OCI-LY1 (cell line): ENCODE measurements at regions not wholly inside any gene's neighbourhood (a gene's known extent, or its start where the extent isn't known, plus 50 kb on each side); places are given as distances from the start of the nearest gene placed in this dataset.
"Not testable (repeated sequence)": the region's sequence is repeated elsewhere in the genome, so short reads cannot be mapped to it uniquely, and the experiment has no call there.

Experiments
- H2AFZ ChIP-seq: fragments of 200-600 bp; sonication (generic), shearing (Covaris generic); 2 replicates; pipeline ENCODE4 v1.6.0; 2014; ENCODE audit warnings: antibody characterized with exemption, mild to moderate bottlenecking, low read length
- H3F3A ChIP-seq: fragments of 200-600 bp; sonication (generic), shearing (Covaris generic); 2 replicates; pipeline ENCODE4 v1.6.0; 2014; ENCODE audit warnings: mild to moderate bottlenecking, antibody characterized with exemption, low read length, moderate library complexity; ENCODE audit not compliant: insufficient read depth
- H3K27ac ChIP-seq: fragments of 200-600 bp; sonication (generic); 2 replicates; pipeline ENCODE4 v1.5.1; 2014; ENCODE audit warnings: low read length, mixed run types, mild to moderate bottlenecking, low read depth; ENCODE audit not compliant: poor library complexity, severe bottlenecking
- H3K27me3 ChIP-seq: fragments of 200-600 bp; sonication (generic); 2 replicates; pipeline ENCODE4 v1.6.0; 2014; ENCODE audit warnings: antibody characterized with exemption, mild to moderate bottlenecking, low read length, moderate library complexity; ENCODE audit not compliant: insufficient read depth
- H3K36me3 ChIP-seq: fragments of 200-600 bp; sonication (generic); 2 replicates; pipeline ENCODE4 v1.6.1; 2014; ENCODE audit warnings: mild to moderate bottlenecking, antibody characterized with exemption, low read length, moderate library complexity, mixed read lengths; ENCODE audit not compliant: insufficient read depth
- H3K4me1 ChIP-seq: fragments of 200-600 bp; sonication (generic); 2 replicates; pipeline ENCODE4 v1.5.1; 2014; ENCODE audit warnings: mild to moderate bottlenecking, low read length, moderate library complexity; ENCODE audit not compliant: insufficient read depth, severe bottlenecking
- H3K4me2 ChIP-seq: fragments of 200-600 bp; sonication (generic), shearing (Covaris generic); 2 replicates; pipeline ENCODE4 v1.6.1; 2014; ENCODE audit warnings: low read length
- H3K4me3 ChIP-seq: fragments of 200-600 bp; sonication (generic); 2 replicates; pipeline ENCODE4 v1.5.1; 2014; ENCODE audit warnings: low read length, low read depth, mild to moderate bottlenecking, mixed read lengths; ENCODE audit not compliant: poor library complexity, severe bottlenecking
- H3K79me2 ChIP-seq: fragments of 200-600 bp; shearing (Covaris generic); 2 replicates; pipeline ENCODE4 v1.6.1; 2016; ENCODE audit warnings: mixed run types, low read length, mixed read lengths; ENCODE audit not compliant: insufficient read depth
- H3K9ac ChIP-seq: fragments of 200-600 bp; sonication (generic), shearing (Covaris generic); 2 replicates; pipeline ENCODE4 v1.6.1; 2014; ENCODE audit warnings: mild to moderate bottlenecking, low read length, mixed read lengths
- H3K9me2 ChIP-seq: fragments of 200-600 bp; sonication (generic), shearing (Covaris generic); 2 replicates; pipeline ENCODE4 v1.6.1; 2014; ENCODE audit warnings: low read depth, mild to moderate bottlenecking, low read length, mixed read lengths
- H3K9me3 ChIP-seq: fragments of 200-600 bp; shearing (Covaris generic); 2 replicates; pipeline ENCODE4 v1.6.1; 2014; ENCODE audit warnings: low read length, mixed read lengths
- H4K20me1 ChIP-seq: fragments of 200-600 bp; sonication (generic), shearing (Covaris generic); 2 replicates; pipeline ENCODE4 v1.6.0; 2016; ENCODE audit warnings: mild to moderate bottlenecking, low read length; ENCODE audit not compliant: insufficient read depth
- EZH2 ChIP-seq: fragments of 200-600 bp; sonication (generic), shearing (Covaris generic); IDR thresholded peaks from 2 replicates; pipeline ENCODE4 v1.8.0; 2017; ENCODE audit warnings: borderline replicate concordance, mixed run types, mild to moderate bottlenecking, antibody characterized with exemption, low read length, moderate library complexity, mixed read lengths
- TF ChIP-seq, protein P1 (sequence below): fragments of 200-600 bp; sonication (generic), shearing (Covaris generic); IDR thresholded peaks from 2 replicates; pipeline ENCODE4 v1.5.1; 2017; ENCODE audit warnings: mild to moderate bottlenecking, antibody characterized with exemption, low read length, moderate library complexity, mixed read lengths

DNA sequence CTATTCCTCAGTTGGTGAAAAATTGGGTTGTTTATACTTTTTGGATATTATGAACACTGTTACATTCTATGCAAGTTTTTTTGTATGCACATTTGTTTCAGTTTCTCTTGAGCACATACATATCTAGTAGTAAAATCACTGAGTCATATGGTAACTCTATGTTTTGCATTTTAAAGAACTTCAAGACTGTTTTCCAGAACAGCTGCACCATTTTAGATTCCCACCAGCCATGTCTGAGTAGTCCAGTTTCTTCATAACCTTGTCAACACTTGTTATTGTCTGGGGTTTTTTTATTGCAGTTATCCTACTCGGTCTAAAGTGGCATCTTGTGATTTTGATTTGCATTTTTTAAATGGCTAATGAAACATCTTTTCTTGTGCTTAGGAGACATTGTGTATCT lies 100.3 kb upstream of the OTOS start:
- Histone ChIP-seq H3K4me2 (no peak overlapping the region), H2AFZ (no peak overlapping the region), H3K27me3 (no peaks in the 10 kb centered on the region; the same call in 1 of the 2 replicates), H3K36me3 (no peaks in the 10 kb centered on the region), H4K20me1 (no peaks in the 10 kb centered on the region), H3K4me3 (no peak overlapping the region), H3K79me2 (no peaks in the 10 kb centered on the region), H3K9ac (no peak overlapping the region), H3K27ac (no peak overlapping the region), H3K9me3 (no peaks in the 10 kb centered on the region), H3F3A (no peaks in the 10 kb centered on the region), H3K4me1 (no peaks in the 10 kb centered on the region), H3K9me2 (no peaks in the 10 kb centered on the region)
- TF ChIP-seq, protein P1, sequence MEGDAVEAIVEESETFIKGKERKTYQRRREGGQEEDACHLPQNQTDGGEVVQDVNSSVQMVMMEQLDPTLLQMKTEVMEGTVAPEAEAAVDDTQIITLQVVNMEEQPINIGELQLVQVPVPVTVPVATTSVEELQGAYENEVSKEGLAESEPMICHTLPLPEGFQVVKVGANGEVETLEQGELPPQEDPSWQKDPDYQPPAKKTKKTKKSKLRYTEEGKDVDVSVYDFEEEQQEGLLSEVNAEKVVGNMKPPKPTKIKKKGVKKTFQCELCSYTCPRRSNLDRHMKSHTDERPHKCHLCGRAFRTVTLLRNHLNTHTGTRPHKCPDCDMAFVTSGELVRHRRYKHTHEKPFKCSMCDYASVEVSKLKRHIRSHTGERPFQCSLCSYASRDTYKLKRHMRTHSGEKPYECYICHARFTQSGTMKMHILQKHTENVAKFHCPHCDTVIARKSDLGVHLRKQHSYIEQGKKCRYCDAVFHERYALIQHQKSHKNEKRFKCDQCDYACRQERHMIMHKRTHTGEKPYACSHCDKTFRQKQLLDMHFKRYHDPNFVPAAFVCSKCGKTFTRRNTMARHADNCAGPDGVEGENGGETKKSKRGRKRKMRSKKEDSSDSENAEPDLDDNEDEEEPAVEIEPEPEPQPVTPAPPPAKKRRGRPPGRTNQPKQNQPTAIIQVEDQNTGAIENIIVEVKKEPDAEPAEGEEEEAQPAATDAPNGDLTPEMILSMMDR, result no peak
- TF ChIP-seq EZH2, result no peak

DNA sequence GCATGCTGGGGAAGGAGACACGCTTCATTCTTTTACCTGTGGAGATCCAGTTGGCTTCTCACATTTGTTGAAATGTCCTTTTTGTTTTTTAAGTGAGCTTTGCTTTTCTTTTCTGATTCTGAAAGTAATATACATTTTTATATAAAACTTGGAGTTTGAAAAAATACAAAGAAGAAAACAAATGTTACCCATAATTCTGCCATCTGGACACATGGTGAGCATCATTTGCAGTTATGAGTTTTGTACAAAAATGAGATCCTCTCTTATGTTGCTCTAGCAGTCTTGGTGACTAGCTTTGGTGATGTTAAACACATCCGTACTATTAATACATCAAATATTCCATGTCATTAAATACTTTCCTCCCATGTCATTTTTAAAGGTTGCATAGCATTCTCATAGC lies 101.1 kb upstream of the OTOS start:
- Histone ChIP-seq H3K27me3 (no peaks in the 10 kb centered on the region; the same call in 1 of the 2 replicates), H3K4me1 (no peaks in the 10 kb centered on the region), H3K4me2 (no peak overlapping the region), H3K9me2 (no peaks in the 10 kb centered on the region), H3K4me3 (no peak overlapping the region), H2AFZ (no peak overlapping the region), H3K27ac (no peak overlapping the region), H3F3A (no peaks in the 10 kb centered on the region), H4K20me1 (no peaks in the 10 kb centered on the region), H3K9ac (no peak overlapping the region), H3K9me3 (no peaks in the 10 kb centered on the region), H3K36me3 (no peaks in the 10 kb centered on the region), H3K79me2 (no peaks in the 10 kb centered on the region)
- TF ChIP-seq, protein P1, result no peak
- no peak for TF ChIP-seq EZH2

DNA sequence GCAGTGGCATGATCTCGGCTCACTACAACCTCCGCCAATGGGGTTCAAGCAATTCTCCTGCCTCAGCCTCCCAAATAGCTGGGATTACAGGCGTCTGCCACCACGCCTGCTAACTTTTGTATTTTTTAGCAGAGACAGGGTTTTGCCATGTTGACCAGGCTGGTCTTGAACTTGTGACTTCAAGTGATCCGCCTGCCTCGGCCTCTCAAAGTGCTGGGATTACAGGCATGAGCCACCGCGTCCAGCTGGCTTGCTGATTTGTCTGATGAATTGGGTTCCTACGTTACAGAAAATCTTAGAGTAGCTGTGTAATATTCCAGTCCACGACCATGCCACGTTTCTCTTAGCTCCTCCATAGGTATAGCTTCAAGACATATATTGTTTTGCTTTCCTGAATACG lies 102.6 kb upstream of the OTOS start:
- not testable (repeated sequence) for H3K27ac ChIP-seq, H3K36me3 ChIP-seq, H3K4me2 ChIP-seq, H3K4me3 ChIP-seq, H3K79me2 ChIP-seq, H3K4me1 ChIP-seq, H3F3A ChIP-seq, H3K9me3 ChIP-seq, H3K9ac ChIP-seq, H3K27me3 ChIP-seq, H3K9me2 ChIP-seq, H2AFZ ChIP-seq, H4K20me1 ChIP-seq

DNA sequence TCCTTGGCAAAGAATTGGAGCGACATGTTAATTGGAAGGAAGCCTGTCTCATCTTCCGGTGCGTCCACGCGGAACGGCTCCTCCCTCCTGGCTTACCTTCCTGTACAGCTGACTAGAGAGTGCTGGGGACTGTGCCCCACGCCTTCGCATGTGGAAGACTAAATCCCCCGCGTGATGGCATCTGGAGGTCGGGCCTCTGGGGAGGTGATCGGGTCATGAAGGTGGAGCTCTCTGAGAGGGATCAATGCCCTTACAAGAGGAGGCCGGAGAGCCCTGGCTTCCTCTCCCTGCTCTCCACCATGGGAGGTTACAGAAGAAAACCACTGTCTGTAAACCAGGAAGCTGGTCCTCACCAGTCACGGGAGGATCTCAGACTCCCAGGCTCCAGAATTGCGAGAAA lies 104.1 kb upstream of the OTOS start:
- H3K4me3 ChIP-seq, result no peak overlapping the region
- H3K27ac ChIP-seq, result no peak overlapping the region
- no peak overlapping the region for H3K9ac ChIP-seq
- no peaks in the 10 kb centered on the region for H3K9me3 ChIP-seq
- H4K20me1 ChIP-seq, result no peaks in the 10 kb centered on the region
- H3K4me2 ChIP-seq, result no peak overlapping the region
- H3K9me2 ChIP-seq, result no peaks in the 10 kb centered on the region
- H3K27me3 ChIP-seq, result peaks cover 3% of the 10 kb centered on the region; the same call in 1 of the 2 replicates
- no peaks in the 10 kb centered on the region for H3K4me1 ChIP-seq
- H3F3A ChIP-seq, result no peaks in the 10 kb centered on the region
- H2AFZ ChIP-seq, result no peak overlapping the region
- no peaks in the 10 kb centered on the region for H3K36me3 ChIP-seq
- TF ChIP-seq, protein P1, result no peak
- no peak for TF ChIP-seq EZH2
- no peaks in the 10 kb centered on the region for H3K79me2 ChIP-seq
